ENCODE measurements at regions not wholly inside any gene's neighbourhood (a gene's known extent, or its start where the extent isn't known, plus 50 kb on each side); places are given as distances from the start of the nearest gene placed in this dataset.

DNA sequence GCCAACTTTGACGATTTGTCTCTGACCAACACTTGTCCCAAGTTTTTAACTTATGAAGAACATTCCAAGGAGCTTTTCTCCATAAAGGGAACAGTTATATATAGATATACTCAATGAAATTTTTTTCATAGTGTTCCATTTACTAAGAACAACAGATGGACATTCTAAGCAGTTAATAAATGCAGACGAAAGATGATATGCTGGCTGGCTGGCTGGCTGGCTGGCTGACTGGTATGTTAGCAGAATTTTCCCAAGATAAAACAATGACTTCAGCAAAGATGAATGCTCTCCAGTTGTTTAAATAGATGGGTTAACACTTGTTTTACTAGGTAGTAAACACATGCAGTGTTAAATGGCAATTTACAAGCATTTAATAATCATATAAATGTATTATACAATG is 62.2 kb downstream of the SPANXN3 start:
- no peak overlapping the region for H3K27ac Mint-ChIP-seq
- H3K36me3 Mint-ChIP-seq: no peaks in the 10 kb centered on the region
- H3K4me1 Mint-ChIP-seq (ENCODE audit: unreplicated experiment): no peaks in the 10 kb centered on the region
- no peak for DNase-seq (ENCODE audit: extremely low spot score, unreplicated experiment)
- no peak overlapping the region for H3K4me3 Mint-ChIP-seq
- no peaks in the 10 kb centered on the region for H3K9me3 Mint-ChIP-seq
- no peaks in the 10 kb centered on the region for H3K27me3 Mint-ChIP-seq
- TF ChIP-seq, protein P1, sequence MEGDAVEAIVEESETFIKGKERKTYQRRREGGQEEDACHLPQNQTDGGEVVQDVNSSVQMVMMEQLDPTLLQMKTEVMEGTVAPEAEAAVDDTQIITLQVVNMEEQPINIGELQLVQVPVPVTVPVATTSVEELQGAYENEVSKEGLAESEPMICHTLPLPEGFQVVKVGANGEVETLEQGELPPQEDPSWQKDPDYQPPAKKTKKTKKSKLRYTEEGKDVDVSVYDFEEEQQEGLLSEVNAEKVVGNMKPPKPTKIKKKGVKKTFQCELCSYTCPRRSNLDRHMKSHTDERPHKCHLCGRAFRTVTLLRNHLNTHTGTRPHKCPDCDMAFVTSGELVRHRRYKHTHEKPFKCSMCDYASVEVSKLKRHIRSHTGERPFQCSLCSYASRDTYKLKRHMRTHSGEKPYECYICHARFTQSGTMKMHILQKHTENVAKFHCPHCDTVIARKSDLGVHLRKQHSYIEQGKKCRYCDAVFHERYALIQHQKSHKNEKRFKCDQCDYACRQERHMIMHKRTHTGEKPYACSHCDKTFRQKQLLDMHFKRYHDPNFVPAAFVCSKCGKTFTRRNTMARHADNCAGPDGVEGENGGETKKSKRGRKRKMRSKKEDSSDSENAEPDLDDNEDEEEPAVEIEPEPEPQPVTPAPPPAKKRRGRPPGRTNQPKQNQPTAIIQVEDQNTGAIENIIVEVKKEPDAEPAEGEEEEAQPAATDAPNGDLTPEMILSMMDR (conservative IDR thresholded peaks at IDR 0.05): no peak

- Mint-ChIP-seq H3K27ac (no peak overlapping the region), H3K9me3 (peaks cover 3% of the 10 kb centered on the region), H3K4me3 (no peak overlapping the region), H3K27me3 (no peaks in the 10 kb centered on the region), H3K4me1 (ENCODE audit: unreplicated experiment) (no peaks in the 10 kb centered on the region), H3K36me3 (no peaks in the 10 kb centered on the region)
- TF ChIP-seq, protein P1 (conservative IDR thresholded peaks at IDR 0.05): peak; percentile 71
- no peak for DNase-seq (ENCODE audit: extremely low spot score, unreplicated experiment)
Observed at GRCh38 chrX:143437439-143437838, 79.8 kb downstream of the SPANXN3 start.

DNA sequence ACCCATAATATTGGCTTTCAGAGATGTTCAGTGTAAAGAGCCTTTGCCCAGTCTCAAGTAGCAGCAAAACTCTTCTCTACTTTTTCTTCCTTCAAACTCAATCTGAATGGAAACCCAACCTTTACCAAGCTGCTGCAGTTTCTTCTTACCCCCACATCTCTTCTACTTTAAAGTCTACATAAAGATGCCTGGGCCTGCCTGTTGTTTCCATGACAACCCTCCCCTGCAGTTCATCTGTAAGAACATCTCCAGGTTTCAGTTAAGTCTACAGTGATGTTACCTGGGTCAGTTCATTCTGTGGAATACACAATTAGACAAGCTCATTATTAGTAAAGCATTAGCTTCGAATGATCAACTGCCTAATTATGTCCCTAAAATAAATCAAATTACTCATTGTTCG is 81.4 kb downstream of the SPANXN3 start:
- TF ChIP-seq, protein P1 (conservative IDR thresholded peaks at IDR 0.05): no peak
- peaks cover 3% of the 10 kb centered on the region for H3K9me3 Mint-ChIP-seq
- H3K4me3 Mint-ChIP-seq: no peak overlapping the region
- H3K27me3 Mint-ChIP-seq: no peaks in the 10 kb centered on the region
- no peak overlapping the region for H3K27ac Mint-ChIP-seq
- DNase-seq (ENCODE audit: extremely low spot score, unreplicated experiment): no peak
- H3K4me1 Mint-ChIP-seq (ENCODE audit: unreplicated experiment): no peaks in the 10 kb centered on the region
- H3K36me3 Mint-ChIP-seq: no peaks in the 10 kb centered on the region

GRCh38 chrX:143429811-143430210 is 87.5 kb downstream of the SPANXN3 start:
- TF ChIP-seq, protein P1 (conservative IDR thresholded peaks at IDR 0.05): no peak
- Mint-ChIP-seq H3K4me3 (no peak overlapping the region), H3K27me3 (no peaks in the 10 kb centered on the region), H3K9me3 (peaks cover 5% of the 10 kb centered on the region), H3K4me1 (ENCODE audit: unreplicated experiment) (no peaks in the 10 kb centered on the region), H3K27ac (no peak overlapping the region), H3K36me3 (no peaks in the 10 kb centered on the region)
- no peak for DNase-seq (ENCODE audit: extremely low spot score, unreplicated experiment)

- no peak for DNase-seq (ENCODE audit: extremely low spot score, unreplicated experiment)
- H3K4me3 Mint-ChIP-seq: no peak overlapping the region
- H3K27me3 Mint-ChIP-seq: no peaks in the 10 kb centered on the region
- TF ChIP-seq, protein P1 (conservative IDR thresholded peaks at IDR 0.05): no peak
- no peaks in the 10 kb centered on the region for H3K4me1 Mint-ChIP-seq (ENCODE audit: unreplicated experiment)
- H3K36me3 Mint-ChIP-seq: no peaks in the 10 kb centered on the region
- H3K9me3 Mint-ChIP-seq: peaks cover 5% of the 10 kb centered on the region
- no peak overlapping the region for H3K27ac Mint-ChIP-seq
Observed at GRCh38 chrX:143429131-143429530, 88.1 kb downstream of the SPANXN3 start.

GRCh38 chrX:143401160-143401559 is 116.1 kb downstream of the SPANXN3 start:
- no peak for DNase-seq (ENCODE audit: extremely low spot score, unreplicated experiment)
- TF ChIP-seq, protein P1 (conservative IDR thresholded peaks at IDR 0.05): no peak
- H3K4me3 Mint-ChIP-seq: no peak overlapping the region

More at GRCh38 chrX:143401160-143401559, 116.1 kb downstream of the SPANXN3 start:
- no peaks in the 10 kb centered on the region for H3K9me3 Mint-ChIP-seq
- H3K27ac Mint-ChIP-seq: no peak overlapping the region
- H3K36me3 Mint-ChIP-seq: no peaks in the 10 kb centered on the region
- no peaks in the 10 kb centered on the region for H3K27me3 Mint-ChIP-seq
- H3K4me1 Mint-ChIP-seq (ENCODE audit: unreplicated experiment): no peaks in the 10 kb centered on the region
